ENCODE measurements at regions not wholly inside any gene's neighbourhood (a gene's known extent, or its start where the extent isn't known, plus 50 kb on each side); places are given as distances from the start of the nearest gene placed in this dataset.
"Not testable (repeated sequence)": the region's sequence is repeated elsewhere in the genome, so short reads cannot be mapped to it uniquely, and the experiment has no call there.

- no peak for TF ChIP-seq CTCF (IDR thresholded peaks at IDR 0.05; ENCODE audit: insufficient read depth, low read depth, low read length)
- no peak overlapping the region for H3K4me3 ChIP-seq (ENCODE audit: low read depth, low read length)
- DNase-seq (ENCODE audit: low read depth): peak; percentile 39
Observed at GRCh38 chr4:107348188-107349050, 312.3 kb upstream of the DKK2 start.

GRCh38 chr4:107333518-107333917, 297.4 kb upstream of the DKK2 start:
- H3K4me3 ChIP-seq (ENCODE audit: low read depth, low read length): no peak overlapping the region
- TF ChIP-seq CTCF (IDR thresholded peaks at IDR 0.05; ENCODE audit: insufficient read depth, low read depth, low read length): no peak
- no peak for DNase-seq (ENCODE audit: low read depth)

GRCh38 chr4:107332656-107333055, 296.5 kb upstream of the DKK2 start:
- H3K4me3 ChIP-seq (ENCODE audit: low read depth, low read length): not testable (repeated sequence)
- peak; percentile 62 for DNase-seq (ENCODE audit: low read depth)

GRCh38 chr4:107330916-107331315, 294.8 kb upstream of the DKK2 start:
- no peak for TF ChIP-seq CTCF (IDR thresholded peaks at IDR 0.05; ENCODE audit: insufficient read depth, low read depth, low read length)
- no peak overlapping the region for H3K4me3 ChIP-seq (ENCODE audit: low read depth, low read length)
- DNase-seq (ENCODE audit: low read depth): no peak

- DNase-seq (ENCODE audit: low read depth): peak; percentile 15
- no peak for TF ChIP-seq CTCF (IDR thresholded peaks at IDR 0.05; ENCODE audit: insufficient read depth, low read depth, low read length)
- H3K4me3 ChIP-seq (ENCODE audit: low read depth, low read length): no peak overlapping the region
Observed at GRCh38 chr4:107319386-107319785, 283.3 kb upstream of the DKK2 start.

GRCh38 chr4:107318078-107318477, 282.0 kb upstream of the DKK2 start:
- TF ChIP-seq CTCF (IDR thresholded peaks at IDR 0.05; ENCODE audit: insufficient read depth, low read depth, low read length): no peak
- peak; percentile 11 for DNase-seq (ENCODE audit: low read depth)
- H3K4me3 ChIP-seq (ENCODE audit: low read depth, low read length): no peak overlapping the region

- TF ChIP-seq CTCF (IDR thresholded peaks at IDR 0.05; ENCODE audit: insufficient read depth, low read depth, low read length): no peak
- H3K4me3 ChIP-seq (ENCODE audit: low read depth, low read length): no peak overlapping the region
- peak; percentile 10 for DNase-seq (ENCODE audit: low read depth)
Observed at GRCh38 chr4:107317611-107318010, 281.5 kb upstream of the DKK2 start.
